K562 (cell line): ENCODE measurements at regions not wholly inside any gene's neighbourhood (a gene's known extent, or its start where the extent isn't known, plus 50 kb on each side); places are given as distances from the start of the nearest gene placed in this dataset.

Experiments used
- ATF7 ChIP-seq: fragments of 450-650 bp; IDR thresholded peaks from 2 replicates; pipeline ENCODE4 v1.7.1; 2014; ENCODE audit warnings: mild to moderate bottlenecking, moderate library complexity
- C11orf30 ChIP-seq: fragments of 450-650 bp; IDR thresholded peaks from 2 replicates; pipeline ENCODE4 v1.6.1; 2016; ENCODE audit warnings: low read depth, mild to moderate bottlenecking
- CEBPB ChIP-seq: fragments of 450-650 bp; IDR thresholded peaks from 2 replicates; pipeline ENCODE4 v1.6.1; 2016; ENCODE audit warnings: missing genetic modification characterization, missing compliant biosample characterization
- CTBP1 ChIP-seq: fragments of 450-650 bp; IDR thresholded peaks from 2 replicates; pipeline ENCODE4 v1.6.1; 2016; ENCODE audit warnings: borderline replicate concordance
- EHMT2 ChIP-seq: fragments of 450-650 bp; IDR thresholded peaks from 2 replicates; pipeline ENCODE4 v1.6.1; 2018; ENCODE audit warnings: antibody characterized with exemption
- FOSL1 ChIP-seq: fragments of 200-800 bp; sonication (Bioruptor generic); conservative IDR thresholded peaks from 2 replicates; pipeline ENCODE4 v1.6.1; 2016; ENCODE audit warnings: missing genetic modification characterization, missing compliant biosample characterization
- HMG20A ChIP-seq: fragments of 450-650 bp; formaldehyde crosslinking; conservative IDR thresholded peaks from 2 replicates; pipeline ENCODE4 v1.4.0; 2020; ENCODE audit warnings: mild to moderate bottlenecking, mixed read lengths
- JUN ChIP-seq, 2 experiments: sonication (generic) in 1 of 2; formaldehyde crosslinking in 1 of 2; IDR thresholded peaks; 2 replicates each; pipeline versions ENCODE4 v1.6.1 to v1.8.0; 2012 to 2022; ENCODE audit warnings: borderline replicate concordance in 2 of 2, mild to moderate bottlenecking in 2 of 2, improper control_type of control experiment in 1 of 2, low read depth in 1 of 2, low read length in 1 of 2, missing genetic modification reagents in 1 of 2
- JUNB ChIP-seq: fragments of 450-650 bp; formaldehyde crosslinking; conservative IDR thresholded peaks from 2 replicates; pipeline ENCODE4 v1.4.0; 2020; ENCODE audit warnings: mild to moderate bottlenecking
- JUND ChIP-seq, 2 experiments: IDR thresholded peaks; 2 replicates in 1 of 2; 3 replicates in 1 of 2; pipeline ENCODE4 v1.6.1; 2011; ENCODE audit warnings: borderline replicate concordance in 2 of 2, low read depth in 2 of 2, low read length in 2 of 2, improper control_type of control experiment in 1 of 2, missing biosample characterization in 1 of 2, missing genetic modification characterization in 1 of 2, missing genetic modification reagents in 1 of 2
- KDM5B ChIP-seq: fragments of 200-600 bp; sonication (generic); IDR thresholded peaks from 2 replicates; pipeline ENCODE4 v1.6.1; 2012; ENCODE audit warnings: low read depth, mild to moderate bottlenecking, moderate library complexity, low read length, control low read depth, inconsistent platforms; ENCODE audit not compliant: insufficient replicate concordance
- MAFK ChIP-seq: IDR thresholded peaks from 2 replicates; pipeline ENCODE4 v1.6.1; 2011; ENCODE audit warnings: low read length, improper control_type of control experiment
- NCOA2 ChIP-seq, 2 experiments: fragments of 450-650 bp; IDR thresholded peaks; 2 replicates each; pipeline ENCODE4 v1.6.1; 2018; ENCODE audit warnings: mild to moderate bottlenecking in 2 of 2, moderate library complexity in 1 of 2; ENCODE audit not compliant: partially characterized antibody in 2 of 2
- NFXL1 ChIP-seq: fragments of 450-650 bp; formaldehyde crosslinking; IDR thresholded peaks from 2 replicates; pipeline ENCODE4 v1.4.0; 2021; ENCODE audit warnings: mild to moderate bottlenecking
- NR4A1 ChIP-seq, 2 experiments: fragments of 250-450 bp in 1 of 2; fragments of 450-650 bp in 1 of 2; sonication (Bioruptor Pico) in 1 of 2; IDR thresholded peaks; 2 replicates each; pipeline versions ENCODE4 v1.4.0 to v1.6.1; 2016 to 2020; ENCODE audit warnings: mild to moderate bottlenecking in 2 of 2, missing compliant biosample characterization in 1 of 2, missing genetic modification characterization in 1 of 2, moderate library complexity in 1 of 2
- RCOR1 ChIP-seq, 2 experiments: IDR thresholded peaks; 2 replicates each; pipeline ENCODE4 v1.6.1; 2012; ENCODE audit warnings: low read depth in 2 of 2, low read length in 2 of 2, borderline replicate concordance in 1 of 2, improper control_type of control experiment in 1 of 2
- SMARCA4 ChIP-seq: fragments of 450-650 bp; IDR thresholded peaks from 2 replicates; pipeline ENCODE4 v1.6.1; 2016
- SMARCE1 ChIP-seq: fragments of 450-650 bp; IDR thresholded peaks from 2 replicates; pipeline ENCODE4 v1.7.1; 2016; ENCODE audit warnings: mild to moderate bottlenecking
- TARDBP ChIP-seq: fragments of 450-650 bp; IDR thresholded peaks from 2 replicates; pipeline ENCODE4 v1.6.1; 2016
- TCF3 ChIP-seq: sonication (generic); formaldehyde crosslinking; IDR thresholded peaks from 2 replicates; pipeline ENCODE4 v1.4.0; 2020; ENCODE audit warnings: mild to moderate bottlenecking, missing genetic modification reagents
- TSC22D4 ChIP-seq: fragments of 450-650 bp; IDR thresholded peaks from 2 replicates; pipeline ENCODE4 v1.6.1; 2016; ENCODE audit warnings: missing genetic modification characterization, missing biosample characterization, control low read depth
- ZNF121 ChIP-seq: sonication (generic); formaldehyde crosslinking; conservative IDR thresholded peaks from 2 replicates; pipeline ENCODE4 v1.8.0; 2022; ENCODE audit warnings: missing genetic modification reagents
- TF ChIP-seq, protein P1 (sequence below): IDR thresholded peaks from 3 replicates; pipeline ENCODE4 v1.6.1; 2011; ENCODE audit warnings: borderline replicate concordance, mild to moderate bottlenecking; ENCODE audit not compliant: insufficient read length, insufficient read depth
- TF ChIP-seq, protein P2 (sequence below): fragments of 250-450 bp; sonication (Bioruptor Pico); IDR thresholded peaks from 2 replicates; pipeline ENCODE4 v1.8.0; 2021; ENCODE audit warnings: moderate library complexity, mild to moderate bottlenecking, inconsistent platforms
- TF ChIP-seq, protein P3 (sequence below), 2 experiments: fragments of 450-650 bp in 1 of 2; sonication (generic) in 1 of 2; formaldehyde crosslinking in 1 of 2; IDR thresholded peaks in 1 of 2; conservative IDR thresholded peaks in 1 of 2; 2 replicates each; pipeline versions ENCODE4 v1.6.1 to v1.8.1; 2016 to 2023; ENCODE audit warnings: mild to moderate bottlenecking in 2 of 2, moderate library complexity in 2 of 2, inconsistent platforms in 1 of 2, missing genetic modification reagents in 1 of 2

DNA sequence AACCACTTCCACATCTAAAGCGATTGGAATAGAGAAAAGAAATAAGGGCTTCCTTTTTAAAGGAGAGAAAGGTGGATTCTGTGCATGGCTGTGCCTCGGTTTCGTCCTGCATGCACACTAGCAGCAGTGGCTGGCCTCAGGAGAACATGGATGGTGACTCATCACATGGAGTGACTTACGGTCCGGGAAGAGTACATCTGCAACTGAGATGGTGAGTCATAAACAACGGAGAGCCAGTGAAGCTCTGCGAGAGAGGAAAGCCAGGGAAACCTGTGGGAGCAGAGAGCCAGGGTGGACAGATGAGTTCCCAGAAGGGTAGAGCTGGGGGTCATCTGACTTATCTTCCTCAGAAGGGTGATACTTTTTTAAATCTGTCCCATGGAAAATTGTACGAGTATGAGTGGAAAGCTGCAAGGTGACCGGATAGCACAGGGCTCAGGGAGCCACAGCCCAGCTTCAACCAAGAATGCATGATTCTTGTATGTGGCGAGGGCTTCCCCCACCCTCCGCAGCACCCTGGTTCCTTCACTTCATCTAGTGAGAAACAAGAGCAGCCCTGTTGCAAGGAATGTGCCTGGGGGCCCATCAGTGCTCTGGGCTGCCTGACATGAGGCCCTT lies 259.1 kb downstream of the KLF6 start (continued):
- TF ChIP-seq HMG20A (CRISPR knock-in tag) (no peak), CTBP1 (peak; percentile 10; the same call in 1 of the 2 replicates), TSC22D4 (tag) (no peak), TCF3 (0 out of 2 replicates have a peak, but pooled peaks have one; percentile 24), SMARCE1 (peak; percentile 34; the same call in 1 of the 2 replicates), CEBPB (tag) (no peak), NCOA2 (IDR thresholded peaks at IDR 0.05; ENCODE audit: partially characterized antibody in 2 of 2) (no peak), FOSL1 (peak; percentile 99), JUND (IDR thresholded peaks at IDR 0.05; ENCODE audit: borderline replicate concordance, low read depth, low read length) (peak; percentile 95), JUND (tag; IDR thresholded peaks at IDR 0.05; ENCODE audit: borderline replicate concordance, low read depth, low read length) (peak; percentile 98), SMARCA4 (peak; percentile 58; the same call in 1 of the 2 replicates), JUN (IDR thresholded peaks at IDR 0.05; ENCODE audit: borderline replicate concordance, low read depth, low read length) (peak; percentile 91), JUN (CRISPR knock-in tag; IDR thresholded peaks at IDR 0.05; ENCODE audit: borderline replicate concordance) (no peak), NFXL1 (no peak), JUNB (peak; percentile 97), TARDBP (no peak), RCOR1 (IDR thresholded peaks at IDR 0.05; ENCODE audit: borderline replicate concordance in 1 of 2, low read depth in 2 of 2, low read length in 2 of 2) (no peak), ZNF121 (no peak), MAFK (peak; percentile 15; the same call in 1 of the 2 replicates), NR4A1 (CRISPR knock-in tag; IDR thresholded peaks at IDR 0.05) (no peak), NR4A1 (tag; IDR thresholded peaks at IDR 0.05) (no peak), ATF7 (peak; percentile 26; the same call in 1 of the 2 replicates), KDM5B (no peak), EHMT2 (0 out of 2 replicates have a peak, but pooled peaks have one; percentile 17), C11orf30 (peak; percentile 35; the same call in 1 of the 2 replicates)
- TF ChIP-seq, protein P1, sequence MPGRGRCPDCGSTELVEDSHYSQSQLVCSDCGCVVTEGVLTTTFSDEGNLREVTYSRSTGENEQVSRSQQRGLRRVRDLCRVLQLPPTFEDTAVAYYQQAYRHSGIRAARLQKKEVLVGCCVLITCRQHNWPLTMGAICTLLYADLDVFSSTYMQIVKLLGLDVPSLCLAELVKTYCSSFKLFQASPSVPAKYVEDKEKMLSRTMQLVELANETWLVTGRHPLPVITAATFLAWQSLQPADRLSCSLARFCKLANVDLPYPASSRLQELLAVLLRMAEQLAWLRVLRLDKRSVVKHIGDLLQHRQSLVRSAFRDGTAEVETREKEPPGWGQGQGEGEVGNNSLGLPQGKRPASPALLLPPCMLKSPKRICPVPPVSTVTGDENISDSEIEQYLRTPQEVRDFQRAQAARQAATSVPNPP = no peak
- TF ChIP-seq, protein P2, sequence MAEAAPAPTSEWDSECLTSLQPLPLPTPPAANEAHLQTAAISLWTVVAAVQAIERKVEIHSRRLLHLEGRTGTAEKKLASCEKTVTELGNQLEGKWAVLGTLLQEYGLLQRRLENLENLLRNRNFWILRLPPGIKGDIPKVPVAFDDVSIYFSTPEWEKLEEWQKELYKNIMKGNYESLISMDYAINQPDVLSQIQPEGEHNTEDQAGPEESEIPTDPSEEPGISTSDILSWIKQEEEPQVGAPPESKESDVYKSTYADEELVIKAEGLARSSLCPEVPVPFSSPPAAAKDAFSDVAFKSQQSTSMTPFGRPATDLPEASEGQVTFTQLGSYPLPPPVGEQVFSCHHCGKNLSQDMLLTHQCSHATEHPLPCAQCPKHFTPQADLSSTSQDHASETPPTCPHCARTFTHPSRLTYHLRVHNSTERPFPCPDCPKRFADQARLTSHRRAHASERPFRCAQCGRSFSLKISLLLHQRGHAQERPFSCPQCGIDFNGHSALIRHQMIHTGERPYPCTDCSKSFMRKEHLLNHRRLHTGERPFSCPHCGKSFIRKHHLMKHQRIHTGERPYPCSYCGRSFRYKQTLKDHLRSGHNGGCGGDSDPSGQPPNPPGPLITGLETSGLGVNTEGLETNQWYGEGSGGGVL (CRISPR knock-in tag) = no peak
- TF ChIP-seq, protein P3, sequence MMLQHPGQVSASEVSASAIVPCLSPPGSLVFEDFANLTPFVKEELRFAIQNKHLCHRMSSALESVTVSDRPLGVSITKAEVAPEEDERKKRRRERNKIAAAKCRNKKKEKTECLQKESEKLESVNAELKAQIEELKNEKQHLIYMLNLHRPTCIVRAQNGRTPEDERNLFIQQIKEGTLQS (IDR thresholded peaks at IDR 0.05) = peak; percentile 96
- TF ChIP-seq, protein P3 (CRISPR knock-in tag; conservative IDR thresholded peaks at IDR 0.05) = peak; percentile 87
